Central memory CD8-positive, alpha-beta T cell (primary cell): ENCODE measurements at regions not wholly inside any gene's neighbourhood (a gene's known extent, or its start where the extent isn't known, plus 50 kb on each side); places are given as distances from the start of the nearest gene placed in this dataset.

Experiments used
- ATAC-seq: fragments of 150-1000 bp; cut with Tn5 transposase; replicated peaks from 2 replicates; pipeline ENCODE4 v1.10.0; 2022; ENCODE audit warnings: mild to moderate bottlenecking, moderate FRiP score, moderate number of reproducible peaks; ENCODE audit not compliant: poor library complexity, severe bottlenecking; ENCODE audit errors: extremely low read depth
- DNase-seq, 2 donors: peaks; one replicate each; pipeline ENCODE4 v3.0.0; 2021; ENCODE audit warnings: low spot score in 2 of 2
- H3K27ac Mint-ChIP-seq: one replicate; pipeline ENCODE4 v1.8.0; 2022; ENCODE audit warnings: low read depth, mild to moderate bottlenecking, moderate library complexity, mixed read lengths
- H3K27me3 Mint-ChIP-seq: one replicate; pipeline ENCODE4 v1.8.0; 2022; ENCODE audit warnings: mixed read lengths
- H3K36me3 Mint-ChIP-seq: one replicate; pipeline ENCODE4 v1.8.0; 2022; ENCODE audit warnings: mild to moderate bottlenecking, moderate library complexity, mixed read lengths; ENCODE audit not compliant: insufficient read depth
- H3K4me1 Mint-ChIP-seq: one replicate; pipeline ENCODE4 v1.8.0; 2022; ENCODE audit warnings: mixed read lengths
- H3K4me3 Mint-ChIP-seq: one replicate; pipeline ENCODE4 v1.8.0; 2022; ENCODE audit warnings: mild to moderate bottlenecking, moderate library complexity, mixed read lengths
- H3K9me3 Mint-ChIP-seq: one replicate; pipeline ENCODE4 v1.8.0; 2022; ENCODE audit warnings: mixed read lengths

DNA sequence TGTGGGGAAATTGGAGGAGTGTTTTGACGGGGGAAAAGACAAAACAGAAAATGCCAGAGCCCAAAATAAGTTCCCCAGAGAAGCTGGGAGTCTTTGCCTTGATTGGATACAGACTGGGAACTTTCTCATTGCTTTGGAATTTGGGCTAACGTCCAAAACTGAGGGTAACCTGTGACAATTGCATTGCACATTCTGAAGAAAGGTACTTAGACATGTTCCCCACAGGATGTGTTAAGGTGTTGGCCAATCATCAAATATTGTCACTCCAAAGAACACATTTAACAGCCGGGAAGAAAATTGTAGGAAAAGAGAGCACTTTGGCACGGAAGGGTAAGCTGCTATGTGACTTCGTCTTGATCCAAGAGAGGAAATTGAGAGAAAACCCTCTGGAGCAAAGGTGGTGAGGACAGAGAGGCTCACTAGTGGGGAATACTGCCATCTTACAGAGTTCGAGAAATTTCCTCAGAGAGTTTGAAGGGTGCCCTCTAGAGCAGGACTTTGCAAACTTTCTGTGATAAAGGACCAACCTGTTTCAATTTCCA is 619.5 kb upstream of the TBL1XR1 start:
- H3K4me3 Mint-ChIP-seq = no peak overlapping the region
- no peaks in the 10 kb centered on the region for H3K4me1 Mint-ChIP-seq
- no peaks in the 10 kb centered on the region for H3K27me3 Mint-ChIP-seq
- H3K27ac Mint-ChIP-seq = no peak overlapping the region
- H3K9me3 Mint-ChIP-seq = no peaks in the 10 kb centered on the region
- no peak for ATAC-seq
- DNase-seq = no peak
- H3K36me3 Mint-ChIP-seq = no peaks in the 10 kb centered on the region

GRCh38 chr3:177817751-177818150 is 620.5 kb upstream of the TBL1XR1 start:
- H3K4me1 Mint-ChIP-seq = no peaks in the 10 kb centered on the region
- H3K4me3 Mint-ChIP-seq = no peak overlapping the region
- no peak overlapping the region for H3K27ac Mint-ChIP-seq
- H3K9me3 Mint-ChIP-seq = no peaks in the 10 kb centered on the region
- DNase-seq (no peak), ATAC-seq (no peak)
- H3K36me3 Mint-ChIP-seq = no peaks in the 10 kb centered on the region
- H3K27me3 Mint-ChIP-seq = no peaks in the 10 kb centered on the region

DNA sequence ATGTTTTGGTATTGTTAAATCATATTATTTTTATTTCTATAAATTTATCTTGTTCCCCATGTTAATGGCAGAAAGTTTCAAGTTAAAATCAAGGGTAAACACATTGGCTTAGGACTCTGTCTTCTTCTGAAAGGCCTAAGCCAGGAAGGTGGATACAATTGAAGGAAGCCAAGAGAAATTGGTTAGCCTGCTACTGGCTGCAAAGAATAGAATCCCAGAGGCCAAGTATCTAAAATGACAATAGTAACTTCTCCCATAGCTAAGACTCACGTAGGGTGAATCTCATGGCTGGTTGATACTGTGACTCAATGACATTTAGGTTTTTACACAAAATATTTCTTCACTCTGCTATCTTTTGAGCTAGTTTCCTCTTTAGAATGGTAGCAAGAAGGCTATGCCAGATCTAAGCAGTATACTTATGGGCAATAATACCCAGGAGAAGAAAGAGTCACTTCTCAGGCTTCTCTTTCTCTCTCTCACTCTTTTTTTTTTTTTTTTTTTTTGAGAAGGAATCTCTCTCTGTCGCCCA is 621.5 kb upstream of the TBL1XR1 start:
- DNase-seq (no peak), ATAC-seq (no peak)
- Mint-ChIP-seq H3K27ac (no peak overlapping the region), H3K4me3 (no peak overlapping the region), H3K9me3 (no peaks in the 10 kb centered on the region), H3K4me1 (no peaks in the 10 kb centered on the region), H3K36me3 (no peaks in the 10 kb centered on the region), H3K27me3 (no peaks in the 10 kb centered on the region)

GRCh38 chr3:177820683-177821316 is 623.5 kb upstream of the TBL1XR1 start:
- DNase-seq (no peak), ATAC-seq (no peak)
- H3K4me1 Mint-ChIP-seq = no peaks in the 10 kb centered on the region
- no peak overlapping the region for H3K4me3 Mint-ChIP-seq
- H3K27ac Mint-ChIP-seq = no peak overlapping the region
- no peaks in the 10 kb centered on the region for H3K9me3 Mint-ChIP-seq
- H3K27me3 Mint-ChIP-seq = no peaks in the 10 kb centered on the region
- H3K36me3 Mint-ChIP-seq = no peaks in the 10 kb centered on the region

GRCh38 chr3:177822681-177823096 is 625.4 kb upstream of the TBL1XR1 start:
- Mint-ChIP-seq H3K9me3 (no peaks in the 10 kb centered on the region), H3K27me3 (no peaks in the 10 kb centered on the region), H3K4me1 (no peaks in the 10 kb centered on the region), H3K36me3 (no peaks in the 10 kb centered on the region), H3K27ac (no peak overlapping the region), H3K4me3 (no peak overlapping the region)
- ATAC-seq (no peak), DNase-seq (no peak)

GRCh38 chr3:177823701-177824189 is 626.5 kb upstream of the TBL1XR1 start:
- ATAC-seq (no peak), DNase-seq (no peak)
- Mint-ChIP-seq H3K27ac (no peak overlapping the region), H3K36me3 (no peaks in the 10 kb centered on the region), H3K4me1 (no peaks in the 10 kb centered on the region), H3K9me3 (no peaks in the 10 kb centered on the region), H3K27me3 (no peaks in the 10 kb centered on the region), H3K4me3 (no peak overlapping the region)

- no peak for DNase-seq
- Mint-ChIP-seq H3K36me3 (no peaks in the 10 kb centered on the region), H3K27me3 (no peaks in the 10 kb centered on the region), H3K4me1 (no peaks in the 10 kb centered on the region), H3K9me3 (no peaks in the 10 kb centered on the region), H3K4me3 (no peak overlapping the region), H3K27ac (no peak overlapping the region)
- ATAC-seq = no peak
Measured at GRCh38 chr3:177824190-177824786, 627.0 kb upstream of the TBL1XR1 start.

DNA sequence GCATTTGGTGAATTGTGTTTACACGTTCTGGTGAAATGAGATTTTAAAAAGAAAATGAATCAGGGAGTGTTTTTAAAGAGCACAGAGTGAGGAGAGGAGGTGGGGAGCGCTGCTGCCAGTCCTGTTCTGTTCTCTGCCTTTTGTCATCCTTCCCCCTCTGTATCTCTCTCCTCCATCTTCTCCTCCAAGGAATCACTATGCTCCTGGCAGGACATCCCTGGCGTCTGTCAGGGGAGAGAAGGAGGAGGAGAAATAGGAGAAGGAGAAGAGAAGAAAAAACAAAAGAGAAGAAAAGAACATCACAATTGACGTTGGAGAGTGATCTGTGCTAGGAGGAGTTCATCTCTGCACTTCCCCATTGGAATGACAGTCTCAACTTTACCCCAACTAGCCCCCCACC is 627.6 kb upstream of the TBL1XR1 start:
- no peaks in the 10 kb centered on the region for H3K36me3 Mint-ChIP-seq
- no peak for DNase-seq
- H3K9me3 Mint-ChIP-seq = no peaks in the 10 kb centered on the region
- H3K27ac Mint-ChIP-seq = no peak overlapping the region
- ATAC-seq = no peak
- no peaks in the 10 kb centered on the region for H3K27me3 Mint-ChIP-seq
- no peak overlapping the region for H3K4me3 Mint-ChIP-seq
- H3K4me1 Mint-ChIP-seq = no peaks in the 10 kb centered on the region

DNA sequence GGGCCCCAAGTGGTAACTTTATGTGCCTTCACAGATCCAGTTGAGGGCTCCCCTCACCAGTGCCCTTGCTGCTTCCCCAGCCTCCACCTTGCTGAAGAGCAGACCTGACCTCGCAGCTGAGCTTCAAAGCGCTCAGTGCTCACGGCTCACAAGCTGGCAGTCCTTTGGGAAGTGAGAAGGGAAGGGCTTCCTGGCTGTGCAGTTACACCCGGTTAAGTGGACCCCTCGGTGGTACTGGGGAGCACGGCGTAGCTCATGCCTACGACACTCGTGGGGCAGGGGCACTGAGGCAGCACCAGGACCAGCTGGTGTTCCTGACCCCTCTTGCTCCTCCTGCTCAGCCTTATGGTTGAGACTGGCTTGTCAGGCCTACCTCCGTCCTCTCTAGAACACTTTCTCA is 629.0 kb upstream of the TBL1XR1 start:
- Mint-ChIP-seq H3K36me3 (no peaks in the 10 kb centered on the region), H3K4me3 (no peak overlapping the region), H3K4me1 (no peaks in the 10 kb centered on the region), H3K9me3 (no peaks in the 10 kb centered on the region), H3K27ac (no peak overlapping the region), H3K27me3 (no peaks in the 10 kb centered on the region)
- no peak for DNase-seq
- ATAC-seq = no peak

DNA sequence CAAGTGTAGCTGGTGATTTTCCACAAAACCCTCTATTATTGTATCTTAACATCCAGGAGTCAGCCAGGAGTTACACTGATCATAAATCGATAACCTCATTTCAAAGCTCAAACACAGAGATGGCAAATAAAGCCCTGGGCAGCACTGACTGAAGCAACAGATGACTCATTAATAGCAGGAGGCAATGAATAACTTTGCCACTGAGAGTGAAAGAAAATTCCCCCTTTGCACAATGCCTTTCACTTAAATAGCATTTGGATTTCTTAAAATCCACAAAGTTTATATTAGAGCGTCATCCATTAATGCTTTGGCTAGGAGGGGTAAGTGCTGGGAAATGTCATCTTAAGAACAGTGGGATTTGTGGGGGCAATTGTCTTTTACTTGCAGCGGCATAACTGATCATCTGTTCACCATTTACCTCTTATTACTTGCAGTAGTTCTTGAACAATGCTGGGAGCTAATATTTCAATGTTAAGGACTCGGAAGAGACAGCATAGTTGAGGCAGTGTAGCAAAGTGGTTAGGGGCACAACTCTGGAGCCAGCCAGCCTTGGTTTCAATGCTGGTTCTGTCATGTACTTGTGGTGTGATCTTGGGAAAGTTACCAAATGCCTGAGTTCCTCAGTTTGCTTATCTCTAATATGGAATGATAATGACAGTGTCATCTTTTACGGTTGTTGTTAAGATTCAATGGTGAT is 630.4 kb upstream of the TBL1XR1 start:
- no peak for ATAC-seq
- H3K27me3 Mint-ChIP-seq = no peaks in the 10 kb centered on the region

GRCh38 chr3:177828208-177828565 is 630.9 kb upstream of the TBL1XR1 start:
- no peak for DNase-seq
- Mint-ChIP-seq H3K4me1 (peaks cover 2% of the 10 kb centered on the region), H3K27ac (no peak overlapping the region), H3K9me3 (no peaks in the 10 kb centered on the region), H3K4me3 (no peak overlapping the region), H3K36me3 (no peaks in the 10 kb centered on the region), H3K27me3 (no peaks in the 10 kb centered on the region)
- ATAC-seq = no peak

More for the DNA sequence above, 630.4 kb upstream of the TBL1XR1 start:
- DNase-seq = no peak
- Mint-ChIP-seq H3K36me3 (no peaks in the 10 kb centered on the region), H3K9me3 (no peaks in the 10 kb centered on the region), H3K4me3 (no peak overlapping the region), H3K27ac (no peak overlapping the region), H3K4me1 (no peaks in the 10 kb centered on the region)

DNA sequence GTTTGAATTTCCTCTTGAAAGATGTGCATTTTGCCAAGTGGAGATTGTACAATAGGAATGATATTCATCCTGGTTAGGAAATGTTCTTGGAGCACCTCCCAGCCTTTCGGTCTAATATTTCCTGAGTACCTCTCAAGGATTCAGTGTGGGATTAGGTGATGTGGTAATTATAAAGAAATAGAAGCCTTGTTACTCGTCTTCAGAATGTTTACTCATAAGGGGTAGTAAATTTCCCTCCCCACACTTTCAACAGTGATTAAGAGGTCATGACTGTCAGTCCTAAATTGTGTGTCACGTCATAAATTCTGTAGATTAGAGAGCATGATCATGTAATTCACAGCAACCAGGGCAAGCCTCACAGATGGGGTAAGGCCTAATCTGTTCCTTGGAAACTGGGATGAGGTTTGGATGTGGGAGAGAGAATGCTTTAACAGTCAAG is 633.1 kb upstream of the TBL1XR1 start:
- no peaks in the 10 kb centered on the region for H3K27me3 Mint-ChIP-seq
- no peak for DNase-seq
- H3K9me3 Mint-ChIP-seq = no peaks in the 10 kb centered on the region
- no peak overlapping the region for H3K4me3 Mint-ChIP-seq
- H3K36me3 Mint-ChIP-seq = no peaks in the 10 kb centered on the region
- peaks cover 5% of the 10 kb centered on the region for H3K4me1 Mint-ChIP-seq
- no peak for ATAC-seq
- H3K27ac Mint-ChIP-seq = no peak overlapping the region

DNA sequence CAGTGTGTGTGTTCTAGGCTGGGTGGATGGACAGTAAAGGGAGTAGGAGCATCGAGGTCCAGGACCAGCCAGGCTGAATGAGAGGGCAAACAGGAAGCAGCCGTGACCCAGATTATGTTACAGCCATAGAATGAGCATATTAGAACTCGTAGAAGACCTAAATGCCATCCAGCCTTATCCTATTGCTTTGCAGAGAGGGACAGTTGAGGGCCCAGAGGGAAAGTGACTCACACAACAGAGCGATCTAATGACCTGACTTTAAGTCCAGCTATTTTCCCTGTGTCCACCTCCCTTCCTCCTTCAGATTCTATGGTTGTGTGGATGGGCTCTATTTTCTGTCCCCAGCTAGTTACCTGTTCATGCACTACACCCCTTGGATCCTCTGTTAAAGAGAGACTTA is 634.1 kb upstream of the TBL1XR1 start:
- Mint-ChIP-seq H3K27me3 (no peaks in the 10 kb centered on the region), H3K27ac (no peak overlapping the region), H3K9me3 (no peaks in the 10 kb centered on the region), H3K4me1 (peaks cover 5% of the 10 kb centered on the region), H3K36me3 (no peaks in the 10 kb centered on the region), H3K4me3 (no peak overlapping the region)
- ATAC-seq (no peak), DNase-seq (no peak)
